Stimulated activated CD4-positive, alpha-beta T cell treated with anti-CD3 and anti-CD28 coated beads, TNF-alpha, amount 100 ng/mL, for 4 hours (primary cell): ENCODE measurements at regions not wholly inside any gene's neighbourhood (a gene's known extent, or its start where the extent isn't known, plus 50 kb on each side); places are given as distances from the start of the nearest gene placed in this dataset.

Experiments used
- DNase-seq, 3 experiments: peaks; one replicate each; pipeline ENCODE4 v3.0.0-alpha.2; 2020; ENCODE audit warnings: low read depth in 3 of 3

DNA sequence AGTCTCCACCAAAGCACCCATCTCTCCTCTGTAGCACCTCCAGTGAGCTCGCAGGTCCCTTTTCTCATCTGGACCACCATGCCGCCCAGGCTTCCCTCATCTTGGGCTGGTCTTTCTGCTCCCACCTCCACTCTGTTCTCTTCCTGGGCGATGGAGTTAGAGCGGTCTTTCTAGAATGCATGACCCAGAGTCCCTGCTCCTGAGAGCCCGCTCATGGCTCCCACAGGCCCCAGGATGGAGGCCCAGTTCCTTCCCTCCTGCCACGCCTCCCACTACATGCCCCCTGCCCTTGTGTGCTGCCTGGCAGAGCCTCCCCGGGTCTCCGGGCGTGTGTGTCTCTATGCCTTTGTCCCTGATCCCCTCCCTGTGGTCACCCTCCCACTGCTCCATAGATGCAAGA is 100.7 kb upstream of the RTL1 start:
- DNase-seq: no peak

DNA sequence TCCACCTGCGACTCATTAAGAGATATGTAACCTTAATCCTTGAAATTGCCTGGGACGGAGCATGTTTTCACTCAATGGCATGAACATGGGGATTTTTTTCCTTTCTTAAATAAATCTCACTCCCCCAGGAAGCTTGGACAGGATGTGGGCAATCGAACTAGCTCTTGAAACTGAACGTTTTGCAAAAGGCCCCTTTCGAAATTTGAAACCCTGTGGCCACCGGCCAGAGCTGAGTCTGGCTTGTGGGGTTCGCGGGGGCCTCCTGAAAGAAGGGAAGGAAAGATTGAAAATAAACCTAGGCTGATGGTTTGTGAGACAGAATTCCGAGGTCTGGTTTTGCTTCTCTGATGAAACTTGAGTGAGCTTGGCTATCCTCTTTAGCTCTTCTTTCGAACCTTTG is 101.4 kb upstream of the RTL1 start:
- no peak for DNase-seq

DNA sequence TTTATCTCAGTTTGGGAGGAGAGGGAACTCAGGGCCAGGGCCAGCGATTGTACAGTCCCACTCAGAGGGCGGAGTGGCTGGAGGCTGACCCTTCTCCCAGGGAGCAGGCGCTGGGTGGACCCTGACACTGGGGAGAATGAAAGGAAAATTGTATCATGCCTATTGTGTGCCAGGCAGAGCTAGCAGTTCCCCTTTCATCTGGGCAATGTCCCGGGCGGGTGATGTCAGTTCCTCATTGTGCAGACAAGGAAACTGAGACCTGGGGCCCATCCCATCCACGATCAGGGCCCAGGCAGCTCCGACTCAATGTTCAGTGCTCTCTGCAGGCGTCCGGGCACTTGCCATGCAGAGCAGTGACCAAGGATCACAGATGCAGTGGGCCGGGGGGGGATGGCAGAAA is 101.9 kb upstream of the RTL1 start:
- DNase-seq: no peak

DNA sequence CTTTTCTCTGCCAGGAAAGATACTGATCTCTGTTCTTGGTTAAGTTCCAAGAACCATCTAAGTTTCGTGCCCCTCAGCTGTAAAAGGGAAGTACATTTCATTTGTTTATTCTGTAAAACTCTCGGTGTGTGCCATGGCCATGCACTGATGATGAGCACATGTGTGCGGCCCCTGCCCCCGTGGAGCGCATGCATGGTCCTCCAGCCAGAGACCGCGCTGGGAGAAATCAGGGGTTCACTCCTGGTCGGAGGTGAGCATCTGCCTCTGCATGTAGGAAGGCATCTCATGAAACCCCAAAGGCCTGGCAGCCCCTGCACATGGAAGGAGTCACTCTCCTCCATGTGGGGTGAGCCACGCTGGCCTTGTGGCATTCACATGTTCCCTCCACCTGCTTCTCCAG is 102.5 kb upstream of the RTL1 start:
- DNase-seq: no peak

DNA sequence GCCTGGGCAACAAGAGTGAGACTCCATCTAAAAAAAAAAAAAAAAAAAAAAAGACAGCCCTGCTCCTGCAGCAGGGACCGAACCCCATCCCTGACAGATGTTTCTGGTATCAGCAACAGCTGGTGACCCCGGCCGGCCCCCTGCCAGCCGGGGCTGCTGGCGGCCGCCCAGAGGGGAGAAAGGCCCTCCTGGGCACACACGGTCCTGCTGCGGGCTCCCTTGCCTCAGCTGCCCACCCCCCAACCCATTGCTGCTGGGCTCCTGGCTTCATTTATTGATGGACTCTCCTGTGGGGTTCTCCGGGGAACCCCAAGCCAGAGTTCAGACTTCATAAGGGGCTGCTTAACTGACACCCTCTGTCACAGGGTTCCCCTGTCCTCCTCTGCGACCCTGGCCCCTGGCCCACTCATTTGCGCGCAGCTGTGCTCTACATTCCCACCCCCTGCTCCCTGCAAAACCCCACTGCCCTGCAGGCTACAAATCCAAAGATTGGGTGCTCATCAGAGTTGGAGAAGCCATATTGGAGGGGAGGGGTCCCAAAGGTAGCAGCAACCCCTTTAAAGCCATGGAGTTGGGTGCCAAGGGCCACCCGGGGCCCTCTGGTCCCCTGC is 103.6 kb upstream of the RTL1 start:
- no peak for DNase-seq

DNA sequence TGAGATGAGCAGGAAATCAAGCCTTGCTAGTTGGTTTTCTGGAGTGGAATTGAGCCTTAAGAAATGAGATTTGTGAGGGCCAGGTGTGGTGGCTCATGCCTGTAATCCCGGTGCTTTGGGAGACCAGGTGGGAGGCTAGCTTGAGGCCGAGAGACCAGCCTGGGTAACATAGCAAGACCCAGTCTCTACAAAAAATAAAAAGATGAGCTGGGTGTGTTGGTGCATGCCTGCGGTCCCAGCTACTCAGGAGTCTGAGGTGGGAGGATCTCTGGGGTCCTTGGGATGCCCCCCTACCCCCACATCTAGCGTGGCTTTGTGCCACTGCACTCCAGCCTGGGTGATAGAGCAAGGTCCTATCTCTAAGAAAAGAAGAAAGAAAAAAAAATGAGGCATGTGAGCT is 104.2 kb upstream of the RTL1 start:
- no peak for DNase-seq

DNA sequence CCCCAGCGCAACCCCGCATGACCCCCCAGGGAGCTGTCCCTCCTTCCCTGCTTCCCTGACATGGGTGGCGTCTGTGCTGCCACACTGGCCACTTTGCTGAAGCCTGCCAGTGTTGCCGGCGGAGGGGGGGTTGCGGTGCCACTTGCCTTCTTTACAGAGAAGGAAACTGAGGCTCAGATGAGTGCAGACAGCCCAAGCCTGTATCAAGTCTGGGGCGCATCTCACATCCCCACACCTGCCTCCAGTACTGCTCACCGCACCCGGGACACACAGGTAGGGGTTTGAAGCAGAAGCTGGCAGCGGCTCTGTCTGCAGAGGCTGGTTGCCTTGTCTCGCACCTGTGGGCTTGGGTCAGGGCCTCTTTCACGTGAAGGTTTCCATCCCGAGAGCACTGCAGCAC is 104.7 kb upstream of the RTL1 start:
- DNase-seq: no peak

DNA sequence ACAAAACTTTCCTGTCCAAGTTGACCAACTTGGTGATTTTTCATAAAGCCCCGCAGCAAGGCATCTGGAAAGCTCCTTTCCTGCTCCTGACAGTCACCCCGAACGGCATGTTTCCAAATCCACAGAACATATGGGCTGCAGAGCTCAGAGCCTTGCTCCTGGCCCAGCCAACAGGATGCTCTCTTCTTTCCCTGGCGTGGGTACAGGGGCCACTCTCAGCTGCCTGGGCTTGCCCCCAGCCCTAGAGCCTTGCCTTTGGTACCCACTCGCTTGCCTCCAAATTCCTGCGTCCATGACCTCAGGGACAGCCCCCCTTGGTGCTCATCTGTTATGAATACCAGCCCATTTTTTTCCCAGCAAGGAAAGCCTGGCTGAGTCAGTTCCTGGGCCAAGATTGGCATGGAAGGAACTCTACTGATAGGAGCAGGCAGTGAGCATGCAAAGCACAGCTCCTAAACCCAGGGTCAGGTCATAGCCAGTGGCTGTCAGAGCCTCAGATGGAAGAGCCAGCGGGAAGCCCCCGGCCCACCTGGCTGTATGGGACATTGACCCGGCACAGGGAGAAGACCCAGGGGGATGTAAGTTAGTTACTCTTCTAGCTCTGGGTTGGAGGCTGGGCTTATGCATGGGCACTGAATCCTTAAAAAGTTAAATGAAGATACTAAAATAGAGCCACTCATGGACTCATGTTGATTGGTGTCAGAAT is 105.3 kb upstream of the RTL1 start:
- DNase-seq: no peak

DNA sequence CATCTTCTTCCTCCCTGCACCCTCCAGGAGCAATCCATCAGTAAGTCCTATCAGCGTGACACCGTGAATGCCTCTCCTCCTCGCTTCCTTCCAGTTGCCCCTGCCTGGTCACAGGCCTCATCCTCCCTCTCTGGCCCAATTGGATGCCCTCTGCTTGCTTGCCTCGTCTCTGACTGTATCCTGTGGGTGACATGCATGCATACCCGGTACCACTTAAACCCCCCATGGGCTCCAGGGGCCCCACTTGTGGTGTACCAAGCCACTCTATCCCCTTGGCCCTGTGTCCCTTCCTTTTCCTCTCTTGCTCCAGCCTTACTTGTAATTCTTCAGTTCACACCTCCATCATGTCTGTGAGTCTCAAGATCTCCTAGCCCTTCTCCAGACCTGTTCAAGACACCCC is 106.0 kb upstream of the RTL1 start:
- DNase-seq: no peak

DNA sequence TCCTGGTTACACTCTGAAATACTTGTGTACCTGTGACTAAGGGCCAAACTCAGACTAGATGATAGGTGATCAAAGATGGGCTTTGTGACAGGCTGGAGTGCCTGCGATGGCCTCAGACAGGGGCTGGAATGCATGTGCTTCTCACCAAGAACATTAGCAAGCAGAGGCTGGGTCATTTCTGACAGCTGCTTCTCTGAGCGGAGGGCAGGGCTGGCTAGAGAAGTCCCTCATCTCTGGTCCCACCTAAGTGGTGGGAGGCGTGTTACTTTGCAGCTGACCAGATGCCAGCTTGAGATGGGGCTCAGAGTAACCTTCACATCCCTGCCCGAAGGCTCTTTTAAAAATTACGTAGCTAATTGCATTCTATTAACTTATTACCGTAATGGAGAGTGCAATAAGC is 106.8 kb upstream of the RTL1 start:
- DNase-seq: no peak

DNA sequence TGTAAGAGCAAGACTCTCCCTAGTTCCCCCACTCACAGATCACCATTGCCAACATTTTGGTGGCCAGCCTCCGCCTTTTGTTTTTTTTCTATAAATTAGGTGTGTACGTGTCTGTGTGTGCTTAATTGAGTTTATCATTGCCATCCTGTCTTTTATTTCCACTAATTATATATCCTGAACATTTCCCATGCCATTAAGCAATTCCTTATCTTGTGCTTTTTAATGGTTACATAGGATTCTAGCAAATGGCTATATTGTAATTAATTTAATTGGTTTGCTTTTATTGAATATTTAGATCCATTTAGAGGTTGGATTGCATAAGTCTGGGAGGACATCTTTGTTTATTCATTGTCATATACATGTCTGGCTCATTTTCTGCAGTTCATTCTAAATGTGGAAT is 107.3 kb upstream of the RTL1 start:
- DNase-seq: no peak

DNA sequence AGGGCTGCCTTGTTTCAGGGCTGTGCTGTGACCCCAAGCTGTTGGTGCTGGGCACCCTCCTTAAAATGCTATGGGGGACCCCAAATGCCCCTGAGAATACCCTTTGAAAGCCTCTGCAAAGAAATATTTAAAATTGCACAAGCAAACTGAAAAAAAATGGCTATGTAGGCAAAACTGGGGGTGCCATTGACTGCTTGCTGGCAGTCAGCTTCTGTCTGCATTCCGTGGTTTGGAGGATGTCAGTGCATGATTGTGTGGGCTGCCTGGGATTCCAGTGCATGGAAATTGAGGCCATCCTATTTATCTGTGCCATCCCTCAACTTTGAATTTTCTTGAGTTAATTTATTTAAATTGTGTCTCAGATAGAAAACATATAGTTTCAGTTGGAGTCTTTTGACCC is 113.7 kb upstream of the RTL1 start:
- DNase-seq: no peak

DNA sequence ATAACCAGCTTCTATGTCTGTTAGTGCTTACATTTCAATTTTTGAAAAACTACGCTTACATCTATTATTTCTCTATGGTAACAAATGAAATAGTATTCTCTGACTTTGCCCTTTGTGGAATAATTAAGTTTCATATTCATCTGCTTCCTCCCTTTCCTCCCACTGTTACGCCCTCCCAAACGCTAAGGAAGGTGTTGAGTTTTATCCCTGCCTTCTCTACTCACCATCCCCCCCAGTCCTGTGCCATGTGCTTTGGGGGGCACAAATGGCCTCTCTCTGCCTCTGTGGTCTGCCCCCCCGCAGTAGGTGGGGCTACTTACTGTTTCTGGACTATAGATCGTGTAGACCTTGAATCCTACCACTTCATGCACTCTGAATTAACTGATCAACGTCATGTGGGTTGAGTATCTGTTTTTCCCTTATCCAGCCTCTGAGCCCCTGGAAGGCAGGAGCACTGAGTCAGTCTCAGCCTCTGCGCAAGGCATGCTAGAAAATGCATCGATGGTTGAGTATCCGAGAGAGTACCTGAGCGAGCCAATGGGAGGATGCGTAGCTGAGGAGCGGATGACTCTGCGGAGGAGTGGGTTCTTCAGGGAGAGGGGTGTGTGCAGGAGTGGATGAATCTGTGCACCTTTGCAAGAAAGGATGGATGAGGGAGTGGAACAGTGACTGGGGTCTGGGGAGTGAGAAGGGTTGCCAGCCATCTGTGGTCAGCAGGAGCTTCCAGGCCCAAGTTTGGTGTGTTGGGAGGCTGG is 114.5 kb upstream of the RTL1 start:
- DNase-seq: no peak

DNA sequence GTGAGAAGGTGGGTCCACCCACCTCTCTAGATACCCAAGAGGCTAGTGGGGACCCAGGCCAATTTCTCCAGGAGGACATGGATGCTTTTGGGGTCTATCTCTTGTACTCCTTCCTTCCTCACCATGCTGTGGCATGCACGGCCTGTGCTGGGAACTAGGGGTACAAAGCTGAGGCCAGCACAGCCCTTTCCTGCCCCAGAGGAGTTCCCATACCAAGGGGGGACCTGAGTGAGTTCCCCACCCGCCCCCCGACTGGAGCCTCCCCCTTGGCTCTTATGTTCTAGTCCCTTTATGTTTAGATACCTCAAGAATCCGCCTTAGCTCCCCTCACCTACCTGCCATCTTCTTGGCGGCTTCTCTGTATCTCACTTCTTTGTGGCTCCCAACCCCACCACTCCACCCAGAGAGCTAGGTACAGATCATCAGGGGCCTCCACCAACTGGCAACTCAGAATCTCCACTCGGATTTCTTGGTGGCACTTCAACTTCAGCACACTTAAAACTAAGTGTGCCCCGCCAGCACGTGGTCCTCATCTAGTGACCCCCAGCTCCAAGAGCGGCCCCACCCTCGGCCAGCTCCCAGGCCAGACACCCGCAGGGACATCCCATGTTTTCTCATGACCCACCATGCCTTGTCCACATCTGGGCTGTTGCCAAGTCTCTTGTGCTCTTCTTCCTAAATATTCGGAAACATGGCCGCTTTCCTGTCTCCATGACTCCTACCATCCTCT is 115.2 kb upstream of the RTL1 start:
- no peak for DNase-seq

DNA sequence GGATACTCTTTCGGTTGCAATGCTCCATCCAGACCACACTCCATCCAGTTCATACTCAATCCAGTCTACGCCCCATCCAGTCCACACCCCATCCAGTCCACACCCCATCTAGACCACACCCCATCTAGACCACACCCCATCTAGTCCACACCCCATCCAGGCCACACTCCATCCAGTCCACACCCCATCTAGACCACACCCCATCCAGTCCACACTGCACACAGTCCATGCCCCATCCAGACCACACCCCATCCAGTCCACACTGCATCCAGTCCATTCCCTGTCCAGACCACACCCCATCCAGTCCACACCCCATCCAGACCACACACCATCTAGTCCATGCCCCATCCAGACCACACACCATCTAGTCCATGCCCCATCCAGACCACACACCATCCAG is 116.0 kb upstream of the RTL1 start:
- DNase-seq: no peak

DNA sequence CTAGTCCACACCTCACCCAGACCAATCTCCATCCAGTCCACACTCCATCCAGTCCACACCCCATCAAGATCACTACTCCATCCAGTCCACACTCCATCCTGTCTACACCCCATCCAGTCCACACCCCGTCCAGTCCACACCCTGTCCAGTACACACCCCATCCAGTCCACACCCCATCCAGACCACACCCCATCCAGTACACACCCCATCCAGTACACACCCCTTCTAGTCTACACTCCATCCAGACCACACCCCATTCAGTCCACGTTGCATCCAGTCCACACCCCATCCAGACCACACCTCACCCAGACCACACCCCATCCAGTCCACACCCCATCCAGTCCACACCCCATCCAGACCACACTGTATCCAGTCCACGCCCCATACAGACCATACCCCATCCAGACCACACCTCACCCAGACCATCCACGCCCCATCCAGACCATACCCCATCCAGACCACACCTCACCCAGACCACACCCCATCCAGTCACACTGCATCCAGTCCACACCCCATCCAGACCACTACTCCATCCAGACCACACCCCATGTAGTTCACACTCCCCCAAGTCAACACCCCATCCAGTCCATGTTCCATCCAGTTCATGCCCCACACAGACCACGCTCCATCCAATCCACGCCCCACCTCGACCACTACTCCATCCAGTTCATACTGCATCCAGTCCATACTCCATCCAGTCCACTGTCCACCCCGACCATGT is 116.6 kb upstream of the RTL1 start:
- DNase-seq: no peak

DNA sequence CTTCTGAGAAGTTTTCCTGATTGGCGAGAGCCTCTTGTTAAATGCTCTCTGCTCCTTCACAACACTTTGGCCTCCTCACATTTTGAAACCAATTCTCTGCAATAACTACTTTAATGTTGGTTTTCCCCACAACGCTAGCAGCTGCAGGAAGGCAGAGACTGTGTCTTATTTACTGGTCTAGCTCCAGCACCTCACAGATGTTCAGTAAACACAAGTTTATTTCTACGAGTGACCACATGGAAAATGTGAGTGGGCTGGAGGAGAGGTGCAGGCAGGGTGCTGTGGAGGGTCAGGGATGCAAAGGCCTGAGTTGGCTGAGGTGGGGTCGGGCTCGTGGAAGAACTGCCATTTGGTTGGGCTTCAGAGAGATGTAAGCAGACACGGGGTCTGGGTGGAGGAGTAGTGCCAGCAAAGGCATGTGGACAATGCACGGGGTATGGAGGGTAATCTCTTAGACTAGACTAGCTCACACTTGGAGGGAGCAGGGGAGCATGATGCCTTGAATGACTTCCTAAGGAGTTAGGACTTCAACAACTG is 117.4 kb upstream of the RTL1 start:
- DNase-seq: no peak

DNA sequence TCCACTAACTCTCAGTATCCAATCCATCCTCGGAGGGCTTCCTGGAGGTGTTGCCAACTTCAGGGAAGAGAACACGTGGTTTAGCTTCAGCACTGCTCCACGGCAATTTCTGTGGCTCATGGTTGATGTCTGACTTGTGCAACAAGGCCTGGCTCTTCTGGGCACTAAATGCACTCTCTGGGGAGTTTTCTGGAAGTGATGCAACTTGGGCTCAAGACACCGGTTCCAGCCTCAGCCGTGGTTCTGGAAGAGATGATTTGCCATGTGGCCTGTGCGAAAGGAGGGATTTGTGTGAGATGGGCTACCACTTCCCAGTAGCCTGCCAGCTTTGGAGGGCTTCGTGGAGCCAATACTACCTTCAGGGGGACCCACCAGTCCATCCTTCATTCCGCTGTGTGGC is 118.6 kb upstream of the RTL1 start:
- no peak for DNase-seq

DNA sequence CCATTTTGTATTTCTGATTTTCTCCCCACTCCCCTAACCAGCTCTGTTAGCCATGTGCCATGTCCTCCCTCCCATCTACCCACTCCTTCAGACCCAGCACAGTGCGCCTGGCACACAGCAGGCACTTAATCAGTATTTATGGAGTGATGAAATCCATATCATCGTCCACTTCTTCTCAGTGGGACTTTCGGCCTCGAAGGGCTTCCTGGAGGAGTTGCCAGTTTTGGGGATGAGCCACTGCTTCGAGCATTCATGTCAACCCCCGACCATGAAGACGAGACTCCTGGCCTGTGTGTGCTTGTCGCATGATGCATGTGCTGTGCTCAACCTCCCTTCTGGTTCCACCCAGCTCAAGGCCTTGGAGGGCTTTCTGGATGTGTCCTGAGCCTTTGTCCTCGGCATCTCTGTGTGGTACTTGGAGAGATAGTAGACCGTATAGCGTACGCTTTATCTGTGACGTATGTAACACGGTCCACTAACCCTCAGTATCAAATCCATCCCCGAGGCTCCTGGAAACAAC is 119.5 kb upstream of the RTL1 start:
- no peak for DNase-seq

DNA sequence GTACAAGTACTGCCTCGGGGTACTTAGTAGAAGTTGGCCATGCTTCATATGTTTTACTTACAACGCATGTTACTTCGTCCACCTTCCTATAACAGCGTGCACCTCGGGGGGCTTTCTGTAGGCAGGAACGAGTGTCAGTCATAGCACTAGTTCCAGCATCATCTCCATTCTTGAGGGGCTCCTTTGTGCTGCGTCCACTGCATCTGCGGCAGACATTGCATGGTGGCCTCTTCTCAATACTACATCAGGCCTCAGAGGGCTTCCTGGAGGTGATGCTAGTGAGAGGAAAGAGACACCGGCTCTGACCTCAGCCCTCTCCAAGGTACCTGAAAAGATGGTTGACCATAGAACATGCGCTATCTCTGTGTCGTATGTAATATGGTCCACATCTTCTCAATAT is 121.2 kb upstream of the RTL1 start:
- no peak for DNase-seq

DNA sequence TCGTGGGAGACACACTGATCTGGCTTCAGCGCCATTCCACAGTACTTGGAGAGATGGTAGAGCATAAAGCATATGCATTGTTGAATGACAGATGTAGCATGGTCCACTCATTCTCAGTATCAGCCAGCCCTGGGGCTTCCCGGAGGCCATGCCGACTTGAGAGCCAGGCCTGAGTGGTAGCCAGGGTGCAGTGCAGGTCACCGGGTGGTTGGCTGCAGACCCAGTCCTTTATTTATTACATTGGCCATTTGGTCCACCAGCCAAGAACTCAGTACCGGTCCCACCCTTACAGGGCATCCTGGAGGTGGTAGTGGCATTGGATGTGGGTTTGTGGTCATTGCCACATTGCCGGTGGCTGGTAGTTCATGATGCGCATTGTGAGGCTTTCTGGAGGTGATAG is 121.6 kb upstream of the RTL1 start:
- DNase-seq: no peak
